Ascending aorta (tissue), 2 donors: ENCODE measurements at regions not wholly inside any gene's neighbourhood (a gene's known extent, or its start where the extent isn't known, plus 50 kb on each side); places are given as distances from the start of the nearest gene placed in this dataset.
"Not testable (repeated sequence)": the region's sequence is repeated elsewhere in the genome, so short reads cannot be mapped to it uniquely, and the experiment has no call there.

Source experiments
- DNase-seq, 2 donors: peaks; one replicate each; pipeline ENCODE4 v3.0.0-alpha.2; 2019; ENCODE audit warnings: low spot score in 2 of 2
- H3K27ac ChIP-seq, 2 donors: fragments of 200-600 bp; sonication (generic); one replicate each; pipeline ENCODE4 v1.5.1; 2016 to 2017; ENCODE audit warnings: mild to moderate bottlenecking in 1 of 2
- H3K27me3 ChIP-seq: fragments of 200-600 bp; sonication (generic); one replicate; pipeline ENCODE4 v1.5.1; 2017
- H3K36me3 ChIP-seq, 2 donors: fragments of 200-600 bp; sonication (generic); one replicate each; pipeline ENCODE4 v1.5.1; 2016
- H3K4me1 ChIP-seq, 2 donors: fragments of 200-600 bp; sonication (generic); one replicate each; pipeline ENCODE4 v1.5.1; 2016 to 2017; ENCODE audit warnings: mild to moderate bottlenecking in 1 of 2
- H3K4me3 ChIP-seq, 2 donors: fragments of 200-600 bp; sonication (generic); one replicate each; pipeline ENCODE4 v1.5.1; 2016 to 2017; ENCODE audit warnings: mild to moderate bottlenecking in 1 of 2
- H3K9me3 ChIP-seq, 2 donors: fragments of 200-600 bp; sonication (generic); one replicate each; pipeline ENCODE4 v1.5.1; 2016
- CTCF ChIP-seq, 3 experiments: fragments of 200-600 bp in 2 of 3; fragments of 450-650 bp in 1 of 3; sonication (generic) in 2 of 3; IDR thresholded peaks; one replicate each; pipeline ENCODE4 v1.5.1; 2016 to 2019; ENCODE audit warnings: antibody characterized with exemption in 3 of 3, mild to moderate bottlenecking in 1 of 3, moderate library complexity in 1 of 3
- intact Hi-C: fragments of 100-400 bp; cut with DNase I; formaldehyde crosslinking; loops from one replicate; pipeline ENCODE4 v1.15.1; 2023

GRCh38 chr1:94754570-94754969 lies 65.6 kb upstream of the SLC44A3 start:
- H3K4me3 ChIP-seq: no peak overlapping the region
- peaks cover 0 to 12% of the 10 kb centered on the region in 2 donors for H3K4me1 ChIP-seq
- H3K27ac ChIP-seq: no peak overlapping the region
- no peak for TF ChIP-seq CTCF (IDR thresholded peaks at IDR 0.05)
- no peak for DNase-seq
- intact Hi-C loops: no loop called here
- no peaks in the 10 kb centered on the region for H3K27me3 ChIP-seq
- peaks cover 0 to 4% of the 10 kb centered on the region in 2 donors for H3K9me3 ChIP-seq
- H3K36me3 ChIP-seq: no peaks in the 10 kb centered on the region

GRCh38 chr1:94754095-94754494 lies 66.1 kb upstream of the SLC44A3 start:
- Histone ChIP-seq H3K36me3 (no peaks in the 10 kb centered on the region), H3K9me3 (peaks cover 0 to 8% of the 10 kb centered on the region in 2 donors), H3K27ac (peak overlapping the region in 1 of 2 donors; percentile 25), H3K4me1 (peaks cover 0 to 12% of the 10 kb centered on the region in 2 donors), H3K27me3 (no peaks in the 10 kb centered on the region), H3K4me3 (no peak overlapping the region)
- intact Hi-C loops: no loop called here
- DNase-seq: no peak
- no peak for TF ChIP-seq CTCF (IDR thresholded peaks at IDR 0.05)

GRCh38 chr1:94753171-94753972 lies 66.8 kb upstream of the SLC44A3 start:
- peak overlapping the region in 1 of 2 donors; percentile 25 for H3K27ac ChIP-seq
- H3K9me3 ChIP-seq: peaks cover 0 to 8% of the 10 kb centered on the region in 2 donors
- no peaks in the 10 kb centered on the region for H3K36me3 ChIP-seq
- intact Hi-C loops: no loop called here
- TF ChIP-seq CTCF (IDR thresholded peaks at IDR 0.05): no peak
- DNase-seq: no peak
- H3K4me3 ChIP-seq: no peak overlapping the region
- no peaks in the 10 kb centered on the region for H3K27me3 ChIP-seq
- peaks cover 0 to 12% of the 10 kb centered on the region in 2 donors for H3K4me1 ChIP-seq

- H3K27me3 ChIP-seq, H3K4me3 ChIP-seq, DNase-seq, H3K36me3 ChIP-seq, H3K27ac ChIP-seq, intact Hi-C loops, H3K4me1 ChIP-seq, H3K9me3 ChIP-seq: not testable (repeated sequence)
Measured at GRCh38 chr1:94751483-94751882, 68.7 kb upstream of the SLC44A3 start.

- TF ChIP-seq CTCF (IDR thresholded peaks at IDR 0.05): no peak
- H3K27ac ChIP-seq: no peak overlapping the region
- H3K9me3 ChIP-seq: peaks cover 0 to 8% of the 10 kb centered on the region in 2 donors
- no peak for DNase-seq
- H3K4me3 ChIP-seq: no peak overlapping the region
- H3K36me3 ChIP-seq: no peaks in the 10 kb centered on the region
- H3K4me1 ChIP-seq: no peaks in the 10 kb centered on the region
- H3K27me3 ChIP-seq: no peaks in the 10 kb centered on the region
- intact Hi-C loops: no loop called here
Measured at GRCh38 chr1:94746635-94747525, 73.3 kb upstream of the SLC44A3 start.

GRCh38 chr1:94745742-94746141 lies 74.4 kb upstream of the SLC44A3 start:
- Histone ChIP-seq H3K27me3 (no peaks in the 10 kb centered on the region), H3K4me1 (no peaks in the 10 kb centered on the region), H3K9me3 (peaks cover 0 to 8% of the 10 kb centered on the region in 2 donors), H3K36me3 (no peaks in the 10 kb centered on the region), H3K27ac (no peak overlapping the region), H3K4me3 (no peak overlapping the region)
- intact Hi-C loops: no loop called here
- TF ChIP-seq CTCF (IDR thresholded peaks at IDR 0.05): no peak
- DNase-seq: no peak
